Astrocyte of the spinal cord (primary cell): ENCODE measurements at regions not wholly inside any gene's neighbourhood (a gene's known extent, or its start where the extent isn't known, plus 50 kb on each side); places are given as distances from the start of the nearest gene placed in this dataset.

Experiments used
- DNase-seq: peaks from one replicate; pipeline ENCODE4 v3.0.0; 2011; ENCODE audit warnings: low read depth, low spot score
- H3K4me3 ChIP-seq: 2 replicates; pipeline ENCODE4 v1.5.1; 2011; ENCODE audit warnings: low read depth, mild to moderate bottlenecking, low read length, moderate library complexity
- in situ Hi-C: cut with HindIII; loops from 2 replicates; pipeline ENCODE4 v1.10.0; 2017; ENCODE audit warnings: low sequenced_read_pairs
- TF ChIP-seq, protein P1 (sequence below): IDR thresholded peaks from 2 replicates; pipeline ENCODE4 v1.5.1; 2012; ENCODE audit warnings: low read depth, mild to moderate bottlenecking, low read length, inconsistent platforms

DNA sequence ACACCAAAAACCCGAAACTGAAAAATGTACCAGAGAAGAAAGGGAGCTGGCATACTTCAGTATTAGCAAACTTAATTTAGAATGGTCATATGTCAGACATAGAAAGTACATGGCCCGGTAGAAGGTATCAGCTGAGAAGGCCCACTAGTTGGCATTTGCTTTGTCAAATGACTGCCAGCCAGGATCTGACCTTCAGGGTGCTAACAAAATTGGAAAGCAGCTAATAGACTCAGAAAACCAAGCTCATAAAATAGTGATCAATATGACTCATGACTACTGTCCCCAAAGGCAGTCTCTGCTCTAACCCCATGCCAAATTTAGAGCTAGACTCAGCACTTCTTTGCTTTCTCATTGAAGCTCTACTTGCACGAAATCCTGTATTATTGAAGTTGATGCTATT lies 342.7 kb downstream of the PDGFC start:
- TF ChIP-seq, protein P1, sequence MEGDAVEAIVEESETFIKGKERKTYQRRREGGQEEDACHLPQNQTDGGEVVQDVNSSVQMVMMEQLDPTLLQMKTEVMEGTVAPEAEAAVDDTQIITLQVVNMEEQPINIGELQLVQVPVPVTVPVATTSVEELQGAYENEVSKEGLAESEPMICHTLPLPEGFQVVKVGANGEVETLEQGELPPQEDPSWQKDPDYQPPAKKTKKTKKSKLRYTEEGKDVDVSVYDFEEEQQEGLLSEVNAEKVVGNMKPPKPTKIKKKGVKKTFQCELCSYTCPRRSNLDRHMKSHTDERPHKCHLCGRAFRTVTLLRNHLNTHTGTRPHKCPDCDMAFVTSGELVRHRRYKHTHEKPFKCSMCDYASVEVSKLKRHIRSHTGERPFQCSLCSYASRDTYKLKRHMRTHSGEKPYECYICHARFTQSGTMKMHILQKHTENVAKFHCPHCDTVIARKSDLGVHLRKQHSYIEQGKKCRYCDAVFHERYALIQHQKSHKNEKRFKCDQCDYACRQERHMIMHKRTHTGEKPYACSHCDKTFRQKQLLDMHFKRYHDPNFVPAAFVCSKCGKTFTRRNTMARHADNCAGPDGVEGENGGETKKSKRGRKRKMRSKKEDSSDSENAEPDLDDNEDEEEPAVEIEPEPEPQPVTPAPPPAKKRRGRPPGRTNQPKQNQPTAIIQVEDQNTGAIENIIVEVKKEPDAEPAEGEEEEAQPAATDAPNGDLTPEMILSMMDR, result no peak
- in situ Hi-C loops, result no loop called here
- DNase-seq, result no peak
- no peak overlapping the region for H3K4me3 ChIP-seq

DNA sequence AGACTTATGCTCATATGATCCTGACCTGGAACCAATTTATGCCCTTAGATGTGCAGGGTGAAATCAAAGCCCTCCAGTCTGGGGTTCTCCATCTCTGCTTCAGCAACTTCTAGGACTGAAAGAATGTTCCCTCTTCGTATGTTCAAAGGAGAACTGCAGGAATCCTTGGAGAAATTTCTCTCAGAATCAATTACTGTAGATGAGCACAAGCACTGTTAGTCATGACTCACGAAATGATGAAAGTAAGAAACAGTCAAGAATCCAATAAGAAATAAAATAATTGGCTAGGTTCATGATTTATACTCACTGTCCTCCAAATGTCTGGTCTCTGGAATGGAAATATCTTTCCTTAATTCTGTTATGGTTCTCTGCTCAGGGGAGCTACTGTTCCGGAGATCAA lies 348.2 kb downstream of the PDGFC start:
- no peak for DNase-seq
- TF ChIP-seq, protein P1, result no peak
- in situ Hi-C loops, result no loop called here
- H3K4me3 ChIP-seq, result no peak overlapping the region

DNA sequence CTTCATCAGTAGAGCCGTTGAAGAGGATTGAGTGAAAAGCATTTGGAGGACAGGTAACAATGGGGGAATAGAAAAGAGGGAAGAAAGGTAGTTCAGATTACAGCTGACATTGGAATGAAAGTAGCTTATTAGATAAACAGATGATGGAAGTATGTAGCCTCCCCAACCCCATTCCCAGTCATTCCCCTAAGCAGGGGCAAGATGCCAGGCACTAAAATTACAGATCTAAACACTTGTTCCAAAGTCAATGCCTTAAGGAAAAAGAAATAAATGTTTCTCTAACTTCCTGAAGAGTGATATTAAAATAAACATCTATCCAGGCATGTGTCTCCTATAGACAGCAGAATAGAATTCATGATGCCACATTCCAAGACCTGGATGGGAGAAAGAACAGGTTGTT lies 350.8 kb downstream of the PDGFC start:
- TF ChIP-seq, protein P1, result no peak
- no peak overlapping the region for H3K4me3 ChIP-seq
- DNase-seq, result no peak
- in situ Hi-C loops, result no loop called here

DNA sequence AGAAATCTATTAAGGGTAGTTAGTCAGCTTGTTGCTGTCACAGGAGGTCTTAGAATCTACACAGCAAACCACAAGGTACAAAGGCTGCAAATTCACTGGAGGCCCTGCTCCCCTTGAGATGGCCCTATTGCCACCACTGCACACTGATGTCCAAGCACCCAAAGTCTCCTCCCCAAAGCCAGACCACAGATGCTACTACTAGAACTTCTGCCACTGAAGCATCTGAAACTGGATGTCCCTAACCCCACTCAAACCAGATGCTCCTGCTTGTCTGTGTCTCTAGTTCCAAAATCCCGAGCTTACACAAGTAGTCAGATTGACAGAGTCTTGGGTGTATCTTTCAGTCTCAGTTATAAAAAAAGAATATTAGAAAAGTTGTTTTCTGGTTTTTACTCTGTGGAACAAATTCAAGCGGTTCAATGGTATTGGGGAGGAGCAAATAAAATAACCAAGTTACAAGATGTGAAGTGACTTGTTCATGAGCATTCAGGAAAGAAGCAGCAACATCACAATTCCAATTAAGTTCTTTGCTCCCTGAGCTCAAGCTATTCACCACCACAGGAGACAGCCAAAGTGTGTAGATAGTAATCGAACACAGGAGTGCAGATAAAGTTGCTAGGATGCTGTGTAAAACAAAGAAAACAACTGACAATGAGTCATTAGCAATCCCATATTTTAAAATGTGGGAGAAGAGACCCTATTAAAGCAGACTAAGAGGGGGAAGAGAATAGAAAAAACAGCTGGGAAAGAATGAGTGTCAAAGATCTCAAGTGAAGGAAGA lies 352.3 kb downstream of the PDGFC start:
- DNase-seq, result no peak

DNA sequence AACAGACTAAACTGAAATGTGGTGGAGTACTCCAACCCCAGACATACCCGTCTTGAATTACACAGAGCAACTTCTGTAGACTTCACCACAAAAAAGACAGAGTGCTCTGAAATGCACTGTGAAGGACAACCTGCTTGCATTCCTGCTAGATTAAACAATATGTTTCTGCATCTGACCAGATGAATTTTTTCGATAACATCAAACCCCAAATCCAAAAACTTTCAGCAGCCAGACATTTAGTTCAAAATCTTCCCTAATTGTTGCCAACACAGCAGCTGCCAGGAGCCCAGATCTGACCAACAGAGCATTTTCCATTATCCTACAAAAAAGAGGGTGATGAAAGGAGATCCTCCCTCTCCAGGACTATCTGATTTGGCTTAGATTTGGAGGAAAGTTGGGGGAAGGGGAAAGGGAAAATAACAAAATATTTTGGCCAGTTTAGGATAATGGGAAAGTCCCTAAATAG lies 356.5 kb downstream of the PDGFC start:
- H3K4me3 ChIP-seq, result no peak overlapping the region
- DNase-seq, result peak; percentile 97
- in situ Hi-C loops, result no loop called here
- TF ChIP-seq, protein P1, result no peak

More for the DNA sequence above, 352.3 kb downstream of the PDGFC start:
- TF ChIP-seq, protein P1, result no peak
- in situ Hi-C loops, result no loop called here
- H3K4me3 ChIP-seq, result no peak overlapping the region

DNA sequence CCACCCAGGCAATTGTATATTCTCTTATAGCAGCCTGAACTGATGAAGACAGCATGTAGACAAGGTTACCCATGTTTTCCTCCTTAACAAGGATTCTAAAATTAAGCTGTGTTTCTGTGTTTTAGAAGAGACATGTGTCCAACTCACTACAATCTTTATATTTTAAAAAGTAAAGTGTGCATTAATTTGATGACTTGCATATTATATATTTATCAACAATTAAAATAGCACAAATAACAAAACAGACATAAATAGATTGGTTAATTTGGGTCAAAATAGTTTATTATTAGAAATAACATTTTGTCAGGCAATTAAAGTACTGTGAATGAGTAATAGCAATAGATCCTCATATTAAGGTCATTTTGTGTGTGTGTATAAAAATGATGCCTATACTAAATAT lies 357.1 kb downstream of the PDGFC start:
- in situ Hi-C loops, result no loop called here
- TF ChIP-seq, protein P1, result no peak
- no peak overlapping the region for H3K4me3 ChIP-seq
- DNase-seq, result no peak
